ENCODE measurements at regions not wholly inside any gene's neighbourhood (a gene's known extent, or its start where the extent isn't known, plus 50 kb on each side); places are given as distances from the start of the nearest gene placed in this dataset.

- no peak for DNase-seq (ENCODE audit: low read depth)
Measured at GRCh38 chr2:42854207-42854818, 61.9 kb upstream of the HAAO start.

- no peak for DNase-seq (ENCODE audit: low read depth)
Measured at GRCh38 chr2:42853549-42854206, 61.3 kb upstream of the HAAO start.

DNA sequence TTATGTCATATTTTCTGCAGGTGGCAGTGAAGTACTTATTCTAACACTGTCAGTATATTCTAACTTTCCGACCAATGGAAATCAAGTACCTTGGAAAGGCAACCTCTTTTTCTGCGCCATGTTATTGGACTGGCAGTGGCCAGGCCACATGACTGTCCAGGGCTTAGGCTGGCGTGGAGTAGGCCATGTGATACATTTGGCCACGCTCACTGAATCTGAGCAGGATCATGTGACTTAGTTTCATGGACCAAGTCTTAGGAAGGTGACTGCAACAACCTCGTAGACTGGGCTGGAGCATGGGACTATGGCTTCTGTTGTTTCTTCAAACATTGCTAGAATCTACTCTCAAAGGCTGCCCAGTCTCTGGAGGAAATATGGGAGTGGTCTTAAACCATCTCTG lies 60.4 kb upstream of the HAAO start:
- no peak for DNase-seq (ENCODE audit: low read depth)

GRCh38 chr2:42851740-42852250 lies 59.4 kb upstream of the HAAO start:
- no peak for DNase-seq (ENCODE audit: low read depth)

- no peak for DNase-seq (ENCODE audit: low read depth)
Measured at GRCh38 chr2:42851186-42851585, 58.8 kb upstream of the HAAO start.

GRCh38 chr2:42850016-42850805 lies 57.8 kb upstream of the HAAO start:
- DNase-seq (ENCODE audit: low read depth) = no peak

DNA sequence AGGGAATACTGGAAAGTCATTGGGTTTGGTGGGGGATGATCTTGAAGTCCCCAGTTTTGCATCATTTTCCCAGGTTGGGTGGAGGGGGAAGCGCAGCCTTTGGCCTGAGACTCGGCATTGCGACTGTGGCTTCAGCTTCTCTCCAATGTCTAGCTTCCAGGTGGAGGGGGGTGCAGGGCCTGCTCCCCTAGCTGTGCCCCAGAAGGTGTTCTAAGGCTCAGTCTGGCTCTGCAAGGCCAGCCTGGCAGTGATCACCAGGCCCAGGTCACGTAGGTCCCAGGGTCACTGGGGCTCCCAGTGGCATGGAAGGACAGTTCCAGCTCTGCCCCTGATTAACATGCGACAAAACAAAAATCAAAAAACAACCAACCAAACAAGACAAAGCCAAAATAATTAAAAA lies 56.9 kb upstream of the HAAO start:
- DNase-seq (ENCODE audit: low read depth) = no peak

DNA sequence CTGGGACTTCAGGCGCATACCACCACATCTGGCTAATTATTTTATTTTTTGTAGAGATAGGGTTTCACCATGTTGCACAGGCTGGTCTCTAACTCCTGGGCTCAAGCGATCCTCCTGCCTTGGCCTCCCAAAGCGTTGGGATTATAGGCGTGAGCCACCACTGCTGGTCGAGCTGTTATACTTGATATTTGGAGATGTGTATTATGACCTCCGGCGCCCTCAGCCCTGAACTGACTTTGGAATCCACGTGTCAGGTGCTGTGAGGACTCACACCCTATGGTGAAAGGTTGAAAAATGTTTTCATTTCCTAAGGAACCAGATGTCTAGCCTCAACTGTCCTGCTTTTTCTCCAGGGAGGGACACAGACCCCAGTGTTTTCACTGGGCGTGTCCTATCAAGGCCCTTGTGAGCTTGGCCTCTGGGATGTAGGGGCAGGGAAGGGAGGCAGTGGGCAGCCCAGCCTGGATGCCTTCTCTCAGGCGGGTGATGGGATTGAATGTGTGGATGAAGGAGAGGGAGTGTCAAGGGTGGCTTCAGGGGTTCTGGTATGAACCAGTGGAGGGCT lies 56.4 kb upstream of the HAAO start:
- DNase-seq (ENCODE audit: low read depth) = no peak

- DNase-seq (ENCODE audit: low read depth) = no peak
Measured at GRCh38 chr2:42848265-42848664, 55.9 kb upstream of the HAAO start.

DNA sequence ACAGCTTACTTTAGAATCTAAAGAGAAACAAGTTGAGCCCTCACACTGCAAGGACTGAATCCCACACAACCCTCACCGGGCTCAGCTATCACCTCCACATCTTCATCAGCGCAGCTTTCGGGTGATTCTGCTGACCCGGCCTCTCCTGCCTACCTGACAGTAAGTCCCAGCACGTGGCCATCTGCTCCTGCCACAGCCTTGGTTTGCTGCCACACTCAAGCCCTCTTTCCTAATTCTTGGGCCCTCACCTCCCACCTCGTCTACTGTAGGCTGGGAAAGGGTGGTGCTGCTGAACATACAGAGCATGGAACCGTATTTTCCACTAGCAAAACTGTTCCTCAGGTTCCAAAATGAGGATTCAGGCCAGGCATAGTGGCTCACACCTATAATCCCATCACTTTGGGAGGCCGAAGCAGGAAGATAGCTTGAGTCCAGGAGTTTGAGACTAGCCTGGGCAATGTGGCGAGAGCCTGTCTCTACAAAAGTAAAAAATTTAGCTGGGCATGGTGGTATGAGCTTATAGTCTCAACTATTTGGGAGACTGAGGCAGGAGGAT lies 55.3 kb upstream of the HAAO start:
- no peak for DNase-seq (ENCODE audit: low read depth)

GRCh38 chr2:42846932-42847595 lies 54.7 kb upstream of the HAAO start:
- DNase-seq (ENCODE audit: low read depth) = no peak

DNA sequence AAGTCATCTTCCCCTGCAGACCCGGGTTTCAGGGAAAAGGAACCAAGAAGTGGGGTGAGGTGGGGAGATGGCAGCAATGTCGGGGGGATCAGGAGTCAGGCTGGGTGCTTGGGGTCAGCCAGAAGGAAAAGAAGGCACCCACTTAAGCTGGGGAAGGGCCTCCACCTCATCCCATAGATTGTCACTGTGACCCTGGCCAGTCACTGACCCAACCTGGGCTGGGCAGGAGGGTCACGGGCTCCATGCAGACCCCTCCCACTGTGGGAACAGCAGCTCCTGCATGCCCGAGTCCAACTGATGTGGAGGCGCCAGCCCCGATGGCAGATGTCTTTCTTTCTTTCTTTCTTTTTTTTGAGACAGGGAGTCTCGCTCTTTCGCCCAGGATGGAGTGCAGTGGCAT lies 53.6 kb upstream of the HAAO start:
- DNase-seq (ENCODE audit: low read depth) = no peak

- no peak for DNase-seq (ENCODE audit: low read depth)
Measured at GRCh38 chr2:42844901-42845821, 52.8 kb upstream of the HAAO start.

GRCh38 chr2:42844366-42844765 lies 52.0 kb upstream of the HAAO start:
- DNase-seq (ENCODE audit: low read depth) = no peak

DNA sequence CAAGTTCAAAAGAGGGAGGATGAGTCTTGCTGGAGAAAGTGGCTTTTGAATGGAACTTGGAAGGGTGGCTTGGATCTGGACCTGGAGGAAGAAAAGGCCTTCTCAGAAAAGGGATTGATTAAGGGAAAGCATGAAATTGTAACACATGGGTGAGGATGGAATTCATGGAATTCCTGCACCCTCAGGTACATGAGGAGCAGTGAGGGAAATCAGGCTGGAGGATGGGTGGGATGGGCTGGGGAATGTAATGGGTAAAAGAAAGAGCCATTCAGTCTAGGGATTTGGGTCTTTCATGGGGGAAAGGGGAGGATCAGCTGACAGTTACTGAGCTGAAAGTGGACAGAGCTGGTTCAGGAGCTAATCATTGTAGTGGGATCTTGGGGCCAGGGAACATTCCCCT lies 51.2 kb upstream of the HAAO start:
- no peak for DNase-seq (ENCODE audit: low read depth)

- no peak for DNase-seq (ENCODE audit: low read depth)
Measured at GRCh38 chr2:42843131-42843530, 50.7 kb upstream of the HAAO start.

DNA sequence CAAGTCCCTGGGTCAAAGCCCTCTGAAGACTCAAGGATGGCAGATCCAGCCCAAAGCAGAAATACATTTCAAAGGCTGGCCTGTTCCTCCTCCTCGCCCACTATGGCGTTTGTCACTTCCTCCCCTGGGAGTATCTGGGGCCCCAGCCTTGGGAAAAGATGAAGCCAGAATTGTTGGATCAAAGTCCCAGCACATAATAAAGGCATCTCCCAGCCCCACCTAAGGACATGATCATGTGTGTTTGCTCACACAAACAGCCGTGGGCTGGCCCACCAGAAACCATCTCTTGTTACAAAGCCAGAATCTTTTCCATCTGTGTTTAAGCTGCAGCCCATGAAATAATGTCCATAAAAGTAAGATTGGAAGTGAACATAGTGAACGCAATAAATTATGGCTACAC lies 50.1 kb upstream of the HAAO start:
- no peak for DNase-seq (ENCODE audit: low read depth)
